Prostate gland (tissue), 2 donors: ENCODE measurements at regions not wholly inside any gene's neighbourhood (a gene's known extent, or its start where the extent isn't known, plus 50 kb on each side); places are given as distances from the start of the nearest gene placed in this dataset.

Experiments
- POLR2A ChIP-seq: fragments of 450-650 bp; IDR thresholded peaks from one replicate; pipeline ENCODE4 v1.6.1; 2016; ENCODE audit warnings: antibody characterized with exemption, mild to moderate bottlenecking
- TF ChIP-seq, protein P1 (sequence below), 4 experiments: fragments of 200-600 bp in 2 of 4; fragments of 450-650 bp in 2 of 4; sonication (generic) in 2 of 4; IDR thresholded peaks; 1 replicate in 3 of 4; 2 replicates in 1 of 4; pipeline ENCODE4 v1.5.1; 2016 to 2019; ENCODE audit warnings: antibody characterized with exemption in 4 of 4, mild to moderate bottlenecking in 2 of 4, moderate library complexity in 2 of 4

DNA sequence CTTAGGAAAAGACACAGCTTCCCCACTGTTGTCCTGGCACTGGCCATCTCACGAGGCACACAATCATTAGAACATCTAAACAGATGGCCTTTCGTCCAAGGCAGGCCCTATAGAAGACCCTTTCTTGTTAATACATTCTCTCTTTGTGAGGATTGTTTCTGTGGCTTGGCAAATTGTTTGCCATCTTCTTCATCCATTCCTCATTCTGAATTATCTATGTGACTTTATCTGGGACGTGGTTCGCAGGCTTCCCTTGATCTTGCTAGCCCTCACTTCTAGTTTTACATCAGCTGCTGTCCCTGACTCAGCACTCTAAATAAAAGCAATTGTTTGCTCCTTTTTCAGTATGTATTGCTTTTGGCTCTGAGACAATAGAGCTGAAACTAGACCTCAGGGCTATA, 101.1 kb upstream of the ZC3H11B start:
- TF ChIP-seq, protein P1, sequence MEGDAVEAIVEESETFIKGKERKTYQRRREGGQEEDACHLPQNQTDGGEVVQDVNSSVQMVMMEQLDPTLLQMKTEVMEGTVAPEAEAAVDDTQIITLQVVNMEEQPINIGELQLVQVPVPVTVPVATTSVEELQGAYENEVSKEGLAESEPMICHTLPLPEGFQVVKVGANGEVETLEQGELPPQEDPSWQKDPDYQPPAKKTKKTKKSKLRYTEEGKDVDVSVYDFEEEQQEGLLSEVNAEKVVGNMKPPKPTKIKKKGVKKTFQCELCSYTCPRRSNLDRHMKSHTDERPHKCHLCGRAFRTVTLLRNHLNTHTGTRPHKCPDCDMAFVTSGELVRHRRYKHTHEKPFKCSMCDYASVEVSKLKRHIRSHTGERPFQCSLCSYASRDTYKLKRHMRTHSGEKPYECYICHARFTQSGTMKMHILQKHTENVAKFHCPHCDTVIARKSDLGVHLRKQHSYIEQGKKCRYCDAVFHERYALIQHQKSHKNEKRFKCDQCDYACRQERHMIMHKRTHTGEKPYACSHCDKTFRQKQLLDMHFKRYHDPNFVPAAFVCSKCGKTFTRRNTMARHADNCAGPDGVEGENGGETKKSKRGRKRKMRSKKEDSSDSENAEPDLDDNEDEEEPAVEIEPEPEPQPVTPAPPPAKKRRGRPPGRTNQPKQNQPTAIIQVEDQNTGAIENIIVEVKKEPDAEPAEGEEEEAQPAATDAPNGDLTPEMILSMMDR (IDR thresholded peaks at IDR 0.05) = no peak
- no peak for TF ChIP-seq POLR2A
